IMR-90 (cell line): ENCODE measurements at regions not wholly inside any gene's neighbourhood (a gene's known extent, or its start where the extent isn't known, plus 50 kb on each side); places are given as distances from the start of the nearest gene placed in this dataset.

Source experiments
- ATAC-seq: fragments of 200-7000 bp; cut with Tn5 transposase; 2 replicates; pipeline ENCODE4 v1.9.1; 2020; ENCODE audit warnings: low read depth, mild to moderate bottlenecking, moderate library complexity
- BruUV-seq: library from RNA; stranded (reverse); fragments of 400-500 nt; replicated peaks from 2 replicates; lab custom pipeline; 2021; lab: Mats Ljungman, UMichigan
- CTCF ChIA-PET: fragments of 300-600 bp; formaldehyde crosslinking; extraction: SDS; loops from one replicate; lab custom pipeline; 2021; ENCODE audit warnings: antibody characterized with exemption; lab: Yijun Ruan, JAX
- POLR2A ChIA-PET: fragments of 300-600 bp; sonication (Branson Sonifier 250); formaldehyde crosslinking; loops from one replicate; lab custom pipeline; 2022; ENCODE audit warnings: antibody characterized with exemption; ENCODE audit not compliant: unreplicated experiment; lab: Charles Lee
- DNase-seq: peaks from one replicate; pipeline ENCODE4 v3.0.0; 2013
- H2AFZ ChIP-seq: replicated peaks from 2 replicates; pipeline ENCODE3; 2013; ENCODE audit warnings: low read length, mild to moderate bottlenecking; ENCODE audit not compliant: poor library complexity
- H2AK5ac ChIP-seq: 2 replicates; pipeline ENCODE4 v1.6.1; 2013; ENCODE audit warnings: low read depth, low read length, inconsistent platforms
- H2AK9ac ChIP-seq: replicated peaks from 2 replicates; pipeline ENCODE3; 2013; ENCODE audit warnings: mild to moderate bottlenecking, low read depth, low read length, moderate library complexity; ENCODE audit not compliant: poor library complexity
- H2BK120ac ChIP-seq: 2 replicates; pipeline ENCODE4 v1.6.1; 2013; ENCODE audit warnings: low read depth, low read length, inconsistent platforms
- H2BK15ac ChIP-seq: 3 replicates; pipeline ENCODE4 v1.6.1; 2013; ENCODE audit warnings: low read depth, low read length, inconsistent platforms
- H2BK20ac ChIP-seq: 2 replicates; pipeline ENCODE4 v1.6.1; 2013; ENCODE audit warnings: low read depth, mild to moderate bottlenecking, inconsistent platforms, low read length, moderate library complexity
- H2BK5ac ChIP-seq: 2 replicates; pipeline ENCODE4 v1.6.1; 2013; ENCODE audit warnings: mild to moderate bottlenecking, low read depth, low read length, inconsistent platforms; ENCODE audit not compliant: poor library complexity, severe bottlenecking
- H3K14ac ChIP-seq: replicated peaks from 2 replicates; pipeline ENCODE4 v1.6.1; 2013; ENCODE audit warnings: low read depth, low read length, inconsistent platforms
- H3K18ac ChIP-seq: 2 replicates; pipeline ENCODE4 v1.6.1; 2013; ENCODE audit warnings: low read depth, low read length, control low read depth
- H3K23ac ChIP-seq: 2 replicates; pipeline ENCODE4 v1.6.1; 2013; ENCODE audit warnings: low read depth, low read length, inconsistent platforms
- H3K27ac ChIP-seq: 2 replicates; pipeline ENCODE4 v1.5.1; 2013; ENCODE audit warnings: mild to moderate bottlenecking, control low read depth, low read length; ENCODE audit not compliant: insufficient read depth
- H3K27me3 ChIP-seq: 2 replicates; pipeline ENCODE4 v1.6.1; 2013; ENCODE audit warnings: low read length; ENCODE audit not compliant: control insufficient read depth, insufficient read depth
- H3K36me3 ChIP-seq: 2 replicates; pipeline ENCODE4 v1.6.1; 2013; ENCODE audit warnings: low read length, mixed read lengths; ENCODE audit not compliant: control insufficient read depth, insufficient read depth
- H3K4ac ChIP-seq: 2 replicates; pipeline ENCODE4 v1.6.1; 2013; ENCODE audit warnings: low read depth, low read length, inconsistent platforms
- H3K4me1 ChIP-seq: 2 replicates; pipeline ENCODE4 v1.6.1; 2013; ENCODE audit warnings: low read length, mixed read lengths; ENCODE audit not compliant: control insufficient read depth, insufficient read depth
- H3K4me2 ChIP-seq: 2 replicates; pipeline ENCODE4 v1.6.1; 2013; ENCODE audit warnings: low read depth, mild to moderate bottlenecking, control low read depth, low read length, moderate library complexity
- H3K4me3 ChIP-seq: 2 replicates; pipeline ENCODE4 v1.5.1; 2013; ENCODE audit warnings: low read depth, mild to moderate bottlenecking, control low read depth, low read length, moderate library complexity; ENCODE audit not compliant: insufficient read depth
- H3K56ac ChIP-seq: 2 replicates; pipeline ENCODE4 v1.6.1; 2013; ENCODE audit warnings: low read length, inconsistent platforms; ENCODE audit not compliant: insufficient read depth; ENCODE audit errors: extremely low read depth
- H3K79me1 ChIP-seq, 2 experiments: 2 replicates each; pipeline ENCODE4 v1.6.1; 2013; ENCODE audit warnings: low read length in 2 of 2, inconsistent platforms in 1 of 2, low read depth in 1 of 2
- H3K9ac ChIP-seq: 2 replicates; pipeline ENCODE4 v1.6.1; 2013; ENCODE audit warnings: low read depth, low read length, control low read depth
- H3K9me1 ChIP-seq: 2 replicates; pipeline ENCODE4 v1.6.1; 2013; ENCODE audit warnings: low read length, inconsistent platforms; ENCODE audit not compliant: insufficient read depth
- H3K9me3 ChIP-seq: 2 replicates; pipeline ENCODE4 v1.6.1; 2013; ENCODE audit warnings: low read length; ENCODE audit not compliant: control insufficient read depth, insufficient read depth
- H4K20me1 ChIP-seq: 2 replicates; pipeline ENCODE4 v1.6.1; 2013; ENCODE audit warnings: low read length, inconsistent platforms; ENCODE audit not compliant: insufficient read depth
- H4K5ac ChIP-seq: 2 replicates; pipeline ENCODE4 v1.6.1; 2013; ENCODE audit warnings: mild to moderate bottlenecking, low read depth, low read length, control low read depth
- H4K8ac ChIP-seq, 2 experiments: 2 replicates each; pipeline ENCODE4 v1.6.1; 2013; ENCODE audit warnings: low read depth in 2 of 2, low read length in 2 of 2, control low read depth in 1 of 2, inconsistent platforms in 1 of 2
- H4K91ac ChIP-seq: 2 replicates; pipeline ENCODE4 v1.6.1; 2013; ENCODE audit warnings: low read depth, low read length, inconsistent platforms; ENCODE audit not compliant: insufficient read depth
- RAD21 ChIP-seq: IDR thresholded peaks from 2 replicates; pipeline ENCODE4 v1.6.1; 2012; ENCODE audit warnings: low read length, improper control_type of control experiment
- WGBS, 2 experiments: methylation state at CpG; one replicate each; pipeline versions ENCODE4 v1.1.5 to v1.1.7; 2013; ENCODE audit warnings: missing lambda C conversion rate in 2 of 2; ENCODE audit not compliant: insufficient read length in 1 of 2; ENCODE audit errors: extremely low coverage in 2 of 2; 5-methylcytosine and 5-hydroxymethylcytosine counted together
- dilution Hi-C: fragments of 300-500 bp; cut with HindIII; formaldehyde crosslinking; loops from one replicate; pipeline ENCODE4 v1.14.3; 2018; ENCODE audit warnings: low sequenced_read_pairs; ENCODE audit not compliant: unreplicated experiment
- in situ Hi-C: fragments of 300-500 bp; cut with MboI; formaldehyde crosslinking; loops from 3 replicates; pipeline ENCODE4 v1.14.3; 2019; ENCODE audit warnings: low sequenced_read_pairs, inconsistent platforms, mixed read lengths
- intact Hi-C: fragments of 100-400 bp; cut with micrococcal nuclease; formaldehyde crosslinking; loops from 2 replicates; pipeline ENCODE4 v1.10.0; 2022

DNA sequence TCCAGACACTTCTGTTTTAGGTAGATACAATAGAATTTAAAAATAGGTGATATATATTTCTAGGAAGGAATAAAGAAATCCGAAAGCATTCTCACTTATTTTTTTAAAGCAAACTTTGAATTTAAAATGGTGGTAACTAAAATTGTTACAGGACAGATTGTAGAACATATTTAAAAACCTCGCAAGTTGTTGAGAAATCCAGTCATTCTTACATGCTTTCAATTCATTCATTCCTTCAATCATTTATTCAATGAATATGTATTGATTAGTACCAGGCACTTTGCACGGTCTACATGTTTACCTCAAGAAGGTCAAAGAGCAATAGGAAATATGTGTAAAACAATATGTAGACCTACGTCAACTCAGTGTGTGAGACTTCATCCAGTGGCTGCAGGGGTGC is 189.9 kb upstream of the SNX7 start:
- no peak for ATAC-seq
- no CpG with 5 or more reads among the region's 4 CpGs for WGBS, 2 experiments
- H3K36me3 ChIP-seq = no peaks in the 10 kb centered on the region

More for the DNA sequence above, 189.9 kb upstream of the SNX7 start:
- H2AK9ac ChIP-seq = no peak overlapping the region
- H3K9me1 ChIP-seq = no peaks in the 10 kb centered on the region
- H3K4me3 ChIP-seq = no peak overlapping the region
- no peak for TF ChIP-seq RAD21
- H3K56ac ChIP-seq = no peak overlapping the region
- no peak overlapping the region for H3K9ac ChIP-seq
- H3K4me1 ChIP-seq = peaks cover 2% of the 10 kb centered on the region; the same call in 1 of the 2 replicates
- H3K27ac ChIP-seq = no peak overlapping the region
- no peak overlapping the region for H3K4me2 ChIP-seq
- dilution Hi-C loops = no loop called here
- no peak overlapping the region for H2BK20ac ChIP-seq
- no peaks in the 10 kb centered on the region for H3K79me1 ChIP-seq
- no peak overlapping the region; the same call in 1 of the 2 replicates for H4K91ac ChIP-seq
- no peak overlapping the region for H4K5ac ChIP-seq
- H3K23ac ChIP-seq = no peak overlapping the region
- no peak overlapping the region for H4K8ac ChIP-seq
- no peak overlapping the region for H2BK120ac ChIP-seq
- CTCF ChIA-PET = no interaction called here
- H4K20me1 ChIP-seq = no peaks in the 10 kb centered on the region
- no peak overlapping the region for H3K18ac ChIP-seq
- H2AFZ ChIP-seq = no peak overlapping the region
- H3K27me3 ChIP-seq = no peaks in the 10 kb centered on the region
- H3K9me3 ChIP-seq = no peaks in the 10 kb centered on the region
- H3K14ac ChIP-seq = no peak overlapping the region
- DNase-seq = no peak
- H3K4ac ChIP-seq = no peak overlapping the region
- POLR2A ChIA-PET = no interaction called here
- in situ Hi-C loops = loop anchor here (25.0 kb wide), 1 partner anchor 1234 kb away; no protein-coding TSS in a partner anchor
- H2AK5ac ChIP-seq = no peak overlapping the region
- intact Hi-C loops = no loop called here
- H2BK15ac ChIP-seq = no peak overlapping the region
- H2BK5ac ChIP-seq = no peak overlapping the region
- BruUV-seq = no TSS peak
